Trophoblast cell (in vitro differentiated cells and primary cell): ENCODE measurements at regions not wholly inside any gene's neighbourhood (a gene's known extent, or its start where the extent isn't known, plus 50 kb on each side); places are given as distances from the start of the nearest gene placed in this dataset.

Source experiments
- DNase-seq, 2 donors: peaks; one replicate each; pipeline ENCODE4 v3.0.0-alpha.2; 2016
- H2AFZ ChIP-seq: 2 replicates; pipeline ENCODE4 v1.6.1; 2013; ENCODE audit warnings: low read length, moderate library complexity, mild to moderate bottlenecking; ENCODE audit not compliant: insufficient read depth, poor library complexity
- H2AK5ac ChIP-seq: 2 replicates; pipeline ENCODE4 v1.6.1; 2013; ENCODE audit warnings: mild to moderate bottlenecking, low read length
- H2BK120ac ChIP-seq: 2 replicates; pipeline ENCODE4 v1.6.1; 2013; ENCODE audit warnings: low read length, mild to moderate bottlenecking, moderate library complexity; ENCODE audit not compliant: insufficient read depth, poor library complexity
- H2BK12ac ChIP-seq: 2 replicates; pipeline ENCODE4 v1.6.1; 2013; ENCODE audit warnings: mild to moderate bottlenecking, low read length, moderate library complexity
- H2BK5ac ChIP-seq: 2 replicates; pipeline ENCODE4 v1.6.1; 2013; ENCODE audit warnings: low read length, low read depth, moderate library complexity, mild to moderate bottlenecking; ENCODE audit not compliant: poor library complexity
- H3K14ac ChIP-seq: 2 replicates; pipeline ENCODE4 v1.6.1; 2013; ENCODE audit warnings: mild to moderate bottlenecking, low read length
- H3K18ac ChIP-seq: 2 replicates; pipeline ENCODE4 v1.6.1; 2013; ENCODE audit warnings: mild to moderate bottlenecking, low read length
- H3K23ac ChIP-seq: 2 replicates; pipeline ENCODE4 v1.6.1; 2013; ENCODE audit warnings: low read length
- H3K27ac ChIP-seq: 2 replicates; pipeline ENCODE4 v1.5.1; 2013; ENCODE audit warnings: low read depth, mild to moderate bottlenecking, inconsistent platforms, low read length, moderate library complexity
- H3K27me3 ChIP-seq: 2 replicates; pipeline ENCODE4 v1.6.1; 2013; ENCODE audit warnings: inconsistent platforms, mild to moderate bottlenecking, low read length, moderate library complexity; ENCODE audit not compliant: insufficient read depth
- H3K36me3 ChIP-seq, 2 experiments: 1 replicate in 1 of 2; 2 replicates in 1 of 2; pipeline ENCODE4 v1.6.1; 2013; ENCODE audit warnings: low read length in 2 of 2, mild to moderate bottlenecking in 2 of 2, moderate library complexity in 1 of 2; ENCODE audit not compliant: insufficient read depth in 2 of 2, control insufficient read depth in 1 of 2
- H3K4ac ChIP-seq: 2 replicates; pipeline ENCODE4 v1.6.1; 2013; ENCODE audit warnings: low read depth, mild to moderate bottlenecking, low read length, moderate library complexity
- H3K4me1 ChIP-seq, 2 experiments: 1 replicate in 1 of 2; 2 replicates in 1 of 2; pipeline ENCODE4 v1.6.1; 2013; ENCODE audit warnings: low read length in 2 of 2, mild to moderate bottlenecking in 2 of 2, moderate library complexity in 1 of 2; ENCODE audit not compliant: insufficient read depth in 2 of 2, control insufficient read depth in 1 of 2
- H3K4me2 ChIP-seq: 2 replicates; pipeline ENCODE4 v1.6.1; 2013; ENCODE audit warnings: inconsistent platforms, mild to moderate bottlenecking, low read length, moderate library complexity
- H3K4me3 ChIP-seq: 2 replicates; pipeline ENCODE4 v1.5.1; 2013; ENCODE audit warnings: mild to moderate bottlenecking, low read depth, low read length, inconsistent platforms
- H3K79me1 ChIP-seq: one replicate; pipeline ENCODE4 v1.6.1; 2013; ENCODE audit warnings: low read length
- H3K79me2 ChIP-seq: 2 replicates; pipeline ENCODE4 v1.6.1; 2013; ENCODE audit warnings: low read length, mild to moderate bottlenecking; ENCODE audit not compliant: control insufficient read depth, insufficient read depth, poor library complexity
- H3K9ac ChIP-seq: 2 replicates; pipeline ENCODE4 v1.6.1; 2013; ENCODE audit warnings: mild to moderate bottlenecking, low read length
- H3K9me3 ChIP-seq: 2 replicates; pipeline ENCODE4 v1.6.1; 2013; ENCODE audit warnings: low read depth, mild to moderate bottlenecking, control low read depth, inconsistent platforms, low read length; ENCODE audit not compliant: insufficient read depth
- H4K12ac ChIP-seq: 2 replicates; pipeline ENCODE4 v1.6.1; 2013; ENCODE audit warnings: low read depth, mild to moderate bottlenecking, low read length, moderate library complexity
- H4K8ac ChIP-seq: 2 replicates; pipeline ENCODE4 v1.6.1; 2013; ENCODE audit warnings: low read depth, mild to moderate bottlenecking, low read length, moderate library complexity
- H4K91ac ChIP-seq: one replicate; pipeline ENCODE4 v1.6.1; 2013; ENCODE audit warnings: low read depth, mild to moderate bottlenecking, low read length, moderate library complexity
- WGBS: extraction: QIAGEN DNeasy Blood & Tissue Kit; methylation state at CpG from one replicate; pipeline ENCODE4 v1.1.7; 2013; ENCODE audit warnings: missing lambda C conversion rate; ENCODE audit not compliant: insufficient read length, insufficient coverage; ENCODE audit errors: extremely low coverage; 5-methylcytosine and 5-hydroxymethylcytosine counted together

DNA sequence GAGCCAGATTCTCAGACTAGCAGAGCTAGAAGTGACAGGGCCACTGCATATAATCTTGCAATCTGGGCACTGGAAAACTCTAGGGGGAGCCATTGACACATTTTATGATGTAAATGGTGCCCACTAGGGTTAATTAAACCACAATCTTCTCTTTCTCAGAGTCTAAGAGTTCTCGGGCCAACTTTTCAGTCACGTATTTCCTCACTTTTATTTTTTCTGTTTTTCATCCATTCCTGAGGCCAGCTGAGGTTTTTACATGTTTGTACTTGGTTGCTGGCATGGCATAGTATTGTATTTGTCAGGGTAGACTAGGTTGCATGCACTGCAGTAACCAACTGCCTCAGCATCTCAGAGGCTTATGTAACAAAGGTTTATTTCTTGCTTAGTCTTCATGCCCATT is 138.2 kb downstream of the ZNF326 start:
- H3K36me3 ChIP-seq, result no peaks in the 10 kb centered on the region
- no peak overlapping the region for H3K27ac ChIP-seq
- no peak overlapping the region for H2BK120ac ChIP-seq
- no CpG with 5 or more reads among the region's 2 CpGs for WGBS
- H2AK5ac ChIP-seq, result no peak overlapping the region
- H3K9me3 ChIP-seq, result no peaks in the 10 kb centered on the region
- H3K79me1 ChIP-seq, result no peaks in the 10 kb centered on the region
- H3K4me1 ChIP-seq, result no peaks in the 10 kb centered on the region
- no peak overlapping the region for H3K23ac ChIP-seq
- no peak overlapping the region for H3K9ac ChIP-seq
- H3K4ac ChIP-seq, result no peak overlapping the region
- no peak overlapping the region for H3K18ac ChIP-seq
- H3K4me2 ChIP-seq, result no peak overlapping the region
- no peak overlapping the region for H2AFZ ChIP-seq
- DNase-seq, result peak in 1 of 2 donors; percentile 38
- H3K27me3 ChIP-seq, result no peaks in the 10 kb centered on the region
- no peak overlapping the region for H3K4me3 ChIP-seq
- H3K14ac ChIP-seq, result no peak overlapping the region
- H2BK12ac ChIP-seq, result no peak overlapping the region
- no peak overlapping the region for H4K12ac ChIP-seq
- no peak overlapping the region for H4K8ac ChIP-seq
- H2BK5ac ChIP-seq, result no peak overlapping the region
- H3K79me2 ChIP-seq, result no peaks in the 10 kb centered on the region
- no peak overlapping the region for H4K91ac ChIP-seq

DNA sequence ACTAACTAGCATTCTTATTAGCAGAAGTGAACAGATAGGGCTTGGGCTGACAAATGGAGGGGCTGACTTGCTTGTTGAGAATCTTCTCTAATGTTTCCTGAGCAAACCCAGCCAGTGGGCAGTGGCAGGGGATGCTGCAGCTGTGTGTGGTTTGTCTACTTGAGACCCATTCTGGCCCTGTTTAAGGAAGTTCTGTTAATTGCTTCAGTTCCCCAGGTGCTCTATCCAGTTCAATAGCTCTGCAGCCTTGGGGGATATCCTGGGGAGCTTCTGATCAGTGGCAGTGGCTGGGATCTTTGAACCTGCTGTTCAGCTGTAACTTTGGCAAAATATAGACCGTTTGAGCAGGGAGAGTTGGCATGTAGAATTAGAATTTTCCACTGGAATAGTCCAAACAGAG is 137.4 kb downstream of the ZNF326 start:
- Histone ChIP-seq H4K12ac (no peak overlapping the region), H3K79me1 (no peaks in the 10 kb centered on the region), H3K23ac (no peak overlapping the region), H2AFZ (no peak overlapping the region), H3K18ac (no peak overlapping the region), H3K27ac (no peak overlapping the region), H4K8ac (no peak overlapping the region), H3K4me1 (no peaks in the 10 kb centered on the region), H3K27me3 (no peaks in the 10 kb centered on the region), H2BK5ac (no peak overlapping the region), H3K79me2 (no peaks in the 10 kb centered on the region), H3K4ac (no peak overlapping the region), H2AK5ac (no peak overlapping the region), H3K4me2 (no peak overlapping the region), H4K91ac (no peak overlapping the region), H3K9me3 (no peaks in the 10 kb centered on the region), H3K36me3 (no peaks in the 10 kb centered on the region), H3K14ac (no peak overlapping the region), H3K4me3 (no peak overlapping the region), H3K9ac (no peak overlapping the region), H2BK12ac (no peak overlapping the region), H2BK120ac (no peak overlapping the region)
- DNase-seq, result no peak
- WGBS, result no CpG with 5 or more reads among the region's 1 CpG

DNA sequence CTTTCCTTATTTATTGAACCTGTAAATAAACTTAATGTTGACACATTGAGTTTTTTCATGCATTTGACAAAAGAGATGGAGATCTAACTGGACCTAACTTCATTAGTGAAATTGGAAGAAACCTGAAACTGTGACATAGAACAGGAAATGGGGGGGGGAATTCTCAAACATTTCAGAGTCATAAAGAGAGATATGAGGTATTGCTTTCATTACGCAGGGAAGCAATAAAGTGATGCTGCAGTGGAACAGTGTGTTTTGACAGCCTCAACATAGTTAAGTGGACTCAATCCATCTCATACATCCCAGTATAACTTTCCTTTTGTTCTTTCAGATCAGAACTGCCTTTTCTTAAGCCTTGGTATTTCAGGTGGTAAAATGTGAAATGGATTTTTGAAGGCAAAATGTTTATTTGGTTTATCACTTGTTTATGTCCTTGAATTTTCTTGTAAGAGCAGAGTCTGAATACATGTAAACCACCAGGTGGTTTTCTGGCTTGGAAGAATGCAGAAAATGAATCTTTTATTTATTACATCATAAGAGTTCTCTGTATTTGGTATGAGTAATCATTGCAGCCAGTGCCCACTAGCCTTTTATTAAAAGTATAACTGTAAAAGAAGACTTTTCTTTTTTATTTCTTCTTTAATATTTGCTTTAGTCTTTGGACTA is 132.5 kb downstream of the ZNF326 start:
- Histone ChIP-seq H2BK120ac (no peak overlapping the region), H3K18ac (no peak overlapping the region), H4K12ac (no peak overlapping the region), H2BK12ac (no peak overlapping the region), H3K4ac (no peak overlapping the region), H3K23ac (no peak overlapping the region), H3K79me1 (no peaks in the 10 kb centered on the region), H3K4me1 (no peaks in the 10 kb centered on the region), H3K4me3 (no peak overlapping the region), H4K8ac (no peak overlapping the region), H3K27me3 (no peaks in the 10 kb centered on the region), H2AFZ (no peak overlapping the region), H2AK5ac (no peak overlapping the region), H3K27ac (no peak overlapping the region), H3K36me3 (no peaks in the 10 kb centered on the region), H3K14ac (no peak overlapping the region), H3K4me2 (no peak overlapping the region), H3K9ac (no peak overlapping the region), H3K79me2 (no peaks in the 10 kb centered on the region), H4K91ac (no peak overlapping the region), H2BK5ac (no peak overlapping the region), H3K9me3 (no peaks in the 10 kb centered on the region)
- no CpG with 5 or more reads among the region's 1 CpG for WGBS
- DNase-seq, result no peak

DNA sequence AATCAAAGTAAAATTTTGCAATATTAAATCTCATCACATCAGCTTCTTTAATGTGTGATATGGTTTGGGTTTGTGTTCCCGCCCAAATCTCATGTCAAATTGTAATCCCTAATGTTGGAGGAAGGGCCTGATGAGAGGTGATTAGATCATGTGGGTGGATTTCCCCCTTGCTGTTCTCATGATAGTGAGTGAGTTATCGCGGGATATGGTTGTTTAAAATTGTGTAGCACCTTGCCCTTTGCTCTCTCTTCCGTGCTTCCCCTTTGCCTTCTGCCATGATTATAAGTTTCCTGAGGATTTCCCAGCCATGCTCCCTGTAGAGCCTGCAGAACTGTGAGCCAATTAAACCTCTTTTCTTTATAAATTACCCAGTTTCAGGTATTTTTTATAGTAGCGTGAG is 131.9 kb downstream of the ZNF326 start:
- Histone ChIP-seq H4K8ac (no peak overlapping the region), H2BK120ac (no peak overlapping the region), H2AK5ac (no peak overlapping the region), H2BK5ac (no peak overlapping the region), H4K91ac (no peak overlapping the region), H3K23ac (no peak overlapping the region), H2AFZ (no peak overlapping the region), H3K4ac (no peak overlapping the region), H3K27me3 (no peaks in the 10 kb centered on the region), H3K4me1 (no peaks in the 10 kb centered on the region), H3K18ac (no peak overlapping the region), H3K79me2 (no peaks in the 10 kb centered on the region), H3K9me3 (no peaks in the 10 kb centered on the region), H2BK12ac (no peak overlapping the region), H3K36me3 (no peaks in the 10 kb centered on the region), H3K9ac (no peak overlapping the region), H3K27ac (no peak overlapping the region), H3K79me1 (no peaks in the 10 kb centered on the region), H3K14ac (no peak overlapping the region), H4K12ac (no peak overlapping the region), H3K4me3 (no peak overlapping the region), H3K4me2 (no peak overlapping the region)
- DNase-seq, result no peak
- no CpG with 5 or more reads among the region's 5 CpGs for WGBS
